ENCODE measurements at regions not wholly inside any gene's neighbourhood (a gene's known extent, or its start where the extent isn't known, plus 50 kb on each side); places are given as distances from the start of the nearest gene placed in this dataset.
"Not testable (repeated sequence)": the region's sequence is repeated elsewhere in the genome, so short reads cannot be mapped to it uniquely, and the experiment has no call there.

DNA sequence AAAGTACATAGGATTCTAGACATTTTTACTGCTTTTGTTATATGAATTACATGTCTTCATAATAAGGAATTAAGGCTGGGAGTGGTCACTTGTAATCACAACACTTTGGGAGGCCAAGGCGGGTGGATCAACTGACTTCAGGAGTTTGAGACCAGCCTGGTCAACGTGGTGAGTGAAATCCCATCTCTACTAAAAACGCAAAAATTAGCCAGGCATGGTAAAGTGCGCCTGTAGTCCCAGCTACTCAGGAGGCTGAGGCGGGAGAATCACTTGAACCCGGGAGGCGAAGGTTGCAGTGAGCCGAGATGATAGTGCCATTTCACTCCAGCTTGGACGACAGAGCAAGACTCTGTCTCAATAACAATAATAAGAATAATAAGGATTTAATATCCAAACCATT, 663.8 kb upstream of the TPTE start:
- H3K4me1 ChIP-seq (replicated peaks in 1 of 2; ENCODE audit: control insufficient read depth in 2 of 2, insufficient read depth in 2 of 2, low read length in 2 of 2); H3K4me2 ChIP-seq (ENCODE audit: insufficient read depth, low read length); in situ Hi-C loops (cut with MboI); H3K9me1 ChIP-seq (ENCODE audit: control insufficient read depth, insufficient read depth, low read length); BruUV-seq (replicated peaks); intact Hi-C loops (cut with micrococcal nuclease); H3K4me3 ChIP-seq; FAIRE-seq; H3K79me2 ChIP-seq (ENCODE audit: control insufficient read depth, insufficient read depth, low read length); H3K9ac ChIP-seq (ENCODE audit: insufficient read depth in 1 of 2, low read depth in 2 of 2, low read length in 2 of 2); H3K9me3 ChIP-seq (replicated peaks; ENCODE audit: control insufficient read depth, insufficient read depth, low read depth, low read length); ATAC-seq; POLR2A ChIA-PET; H4K20me1 ChIP-seq (replicated peaks; ENCODE audit: control insufficient read depth, insufficient read depth, low read length); CTCF ChIA-PET (ENCODE audit: low intra/inter-chr PET ratio); DNase-seq (ENCODE audit: extremely low read depth in 1 of 4, low spot score in 3 of 4); H3K27ac ChIP-seq (ENCODE audit: extremely low read depth, low read depth, low read length); H3K36me3 ChIP-seq (ENCODE audit: control insufficient read depth, insufficient read depth, low read length); H3K27me3 ChIP-seq (ENCODE audit: control insufficient read depth in 2 of 2, insufficient read depth in 2 of 2, low read length in 2 of 2); H2AFZ ChIP-seq (ENCODE audit: low read depth, low read length): not testable (repeated sequence)
- 3% methylated on average over 9 of the region's 9 CpGs for WGBS (ENCODE audit: insufficient coverage, low coverage, missing lambda C conversion rate)

DNA sequence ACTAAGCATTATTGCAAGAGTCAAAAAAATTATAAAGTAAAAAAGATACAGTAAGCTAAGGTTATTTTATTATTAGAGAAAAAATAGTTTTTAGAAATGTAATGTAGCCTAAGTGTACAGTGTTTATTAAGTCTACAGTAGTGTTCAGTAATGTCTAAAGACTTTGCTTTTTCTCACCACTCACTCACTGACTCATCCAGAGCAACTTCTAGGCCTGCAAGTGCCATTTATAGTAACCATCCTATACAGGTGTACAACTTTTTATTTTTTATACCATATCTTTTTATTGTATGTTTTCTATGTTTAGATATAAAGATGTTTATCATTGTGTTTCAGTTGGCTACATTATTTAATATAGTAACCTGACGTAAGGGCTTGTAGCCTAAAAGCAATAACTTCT, 661.5 kb upstream of the TPTE start:
- H3K27me3 ChIP-seq (ENCODE audit: control insufficient read depth in 2 of 2, insufficient read depth in 2 of 2, low read length in 2 of 2); POLR2A ChIA-PET; ATAC-seq; intact Hi-C loops (cut with micrococcal nuclease); H3K4me1 ChIP-seq (replicated peaks in 1 of 2; ENCODE audit: control insufficient read depth in 2 of 2, insufficient read depth in 2 of 2, low read length in 2 of 2); BruUV-seq (replicated peaks); CTCF ChIA-PET (ENCODE audit: low intra/inter-chr PET ratio); H3K79me2 ChIP-seq (ENCODE audit: control insufficient read depth, insufficient read depth, low read length); H3K36me3 ChIP-seq (ENCODE audit: control insufficient read depth, insufficient read depth, low read length); H3K4me2 ChIP-seq (ENCODE audit: insufficient read depth, low read length); FAIRE-seq; H3K9me3 ChIP-seq (replicated peaks; ENCODE audit: control insufficient read depth, insufficient read depth, low read depth, low read length); H3K9ac ChIP-seq (ENCODE audit: insufficient read depth in 1 of 2, low read depth in 2 of 2, low read length in 2 of 2); H3K27ac ChIP-seq (ENCODE audit: extremely low read depth, low read depth, low read length); H3K4me3 ChIP-seq; H4K20me1 ChIP-seq (replicated peaks; ENCODE audit: control insufficient read depth, insufficient read depth, low read length); in situ Hi-C loops (cut with MboI); H2AFZ ChIP-seq (ENCODE audit: low read depth, low read length); DNase-seq (ENCODE audit: extremely low read depth in 1 of 4, low spot score in 3 of 4); H3K9me1 ChIP-seq (ENCODE audit: control insufficient read depth, insufficient read depth, low read length): not testable (repeated sequence)
- WGBS (ENCODE audit: insufficient coverage, low coverage, missing lambda C conversion rate) = 4% methylated on average over 1 of the region's 1 CpG

DNA sequence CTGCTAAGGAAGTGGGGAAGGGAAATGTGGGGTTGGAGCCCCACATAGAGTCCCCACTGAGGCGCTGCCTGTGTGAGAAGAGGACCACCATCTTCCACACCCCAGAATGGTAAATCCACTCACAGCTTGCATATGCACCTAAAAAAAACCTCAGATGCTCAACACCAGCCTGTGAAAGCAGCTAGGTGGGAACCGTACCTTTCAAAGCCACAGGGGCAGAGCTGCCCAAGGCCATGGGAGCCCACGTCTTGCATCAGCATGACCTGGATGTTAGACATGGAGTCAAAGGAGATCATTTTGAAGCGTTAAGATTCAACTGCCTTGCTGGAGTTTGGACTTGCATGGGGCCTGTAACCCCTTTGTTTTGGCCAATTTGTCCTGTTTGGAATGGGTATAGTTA, 658.9 kb upstream of the TPTE start:
- H3K27me3 ChIP-seq (ENCODE audit: control insufficient read depth in 2 of 2, insufficient read depth in 2 of 2, low read length in 2 of 2); FAIRE-seq; H2AFZ ChIP-seq (ENCODE audit: low read depth, low read length); H3K9me3 ChIP-seq (replicated peaks; ENCODE audit: control insufficient read depth, insufficient read depth, low read depth, low read length); H3K9me1 ChIP-seq (ENCODE audit: control insufficient read depth, insufficient read depth, low read length); DNase-seq (ENCODE audit: extremely low read depth in 1 of 4, low spot score in 3 of 4); intact Hi-C loops (cut with micrococcal nuclease); in situ Hi-C loops (cut with MboI); POLR2A ChIA-PET; CTCF ChIA-PET (ENCODE audit: low intra/inter-chr PET ratio); ATAC-seq; H3K4me3 ChIP-seq; H3K36me3 ChIP-seq (ENCODE audit: control insufficient read depth, insufficient read depth, low read length); H3K9ac ChIP-seq (ENCODE audit: insufficient read depth in 1 of 2, low read depth in 2 of 2, low read length in 2 of 2); BruUV-seq (replicated peaks); H3K4me1 ChIP-seq (replicated peaks in 1 of 2; ENCODE audit: control insufficient read depth in 2 of 2, insufficient read depth in 2 of 2, low read length in 2 of 2); H3K27ac ChIP-seq (ENCODE audit: extremely low read depth, low read depth, low read length); H3K79me2 ChIP-seq (ENCODE audit: control insufficient read depth, insufficient read depth, low read length); H3K4me2 ChIP-seq (ENCODE audit: insufficient read depth, low read length); H4K20me1 ChIP-seq (replicated peaks; ENCODE audit: control insufficient read depth, insufficient read depth, low read length): not testable (repeated sequence)
- 3% methylated on average over 4 of the region's 4 CpGs for WGBS (ENCODE audit: insufficient coverage, low coverage, missing lambda C conversion rate)
